T-cell (primary cell): ENCODE measurements at regions not wholly inside any gene's neighbourhood (a gene's known extent, or its start where the extent isn't known, plus 50 kb on each side); places are given as distances from the start of the nearest gene placed in this dataset.

ENCODE experiments used
- ATAC-seq, 4 experiments: fragments of 200-7000 bp in 3 of 4; fragments of 150-1000 bp in 1 of 4; cut with Tn5 transposase; replicated peaks in 1 of 4; 1 replicate in 3 of 4; 2 replicates in 1 of 4; pipeline ENCODE4 v1.10.0; 2021; ENCODE audit warnings: moderate library complexity in 3 of 4, mild to moderate bottlenecking in 2 of 4, moderate number of reproducible peaks in 1 of 4
- CTCF ChIA-PET, 2 donors: fragments of 300-600 bp; sonication (Branson Sonifier 250); formaldehyde crosslinking; loops; one replicate each; lab custom pipeline; 2022; ENCODE audit warnings: antibody characterized with exemption in 2 of 2; lab: Charles Lee
- POLR2A ChIA-PET, 2 donors: fragments of 300-600 bp; sonication (Branson Sonifier 250); formaldehyde crosslinking; loops; one replicate each; lab custom pipeline; 2022; ENCODE audit warnings: antibody characterized with exemption in 2 of 2; lab: Charles Lee
- DNase-seq, 35 experiments: peaks; one replicate each; pipeline versions ENCODE4 v3.0.0 to v3.0.0-alpha.2; 2013 to 2023
- H3K27ac ChIP-seq: one replicate; pipeline ENCODE4 v1.5.1; 2013; ENCODE audit warnings: low read length
- H3K27me3 ChIP-seq, 2 experiments: replicated peaks in 1 of 2; 1 replicate in 1 of 2; 2 replicates in 1 of 2; pipeline versions ENCODE4 v1.6.1 to v1.7.0; 2013; ENCODE audit warnings: low read length in 1 of 2, mixed read lengths in 1 of 2; ENCODE audit not compliant: control insufficient read depth in 2 of 2, insufficient read depth in 2 of 2; ENCODE audit errors: extremely low read depth in 1 of 2
- H3K36me3 ChIP-seq, 2 donors: 1 replicate in 1 of 2; 2 replicates in 1 of 2; pipeline versions ENCODE4 v1.6.1 to v1.7.0; 2013; ENCODE audit warnings: low read length in 1 of 2; ENCODE audit not compliant: control insufficient read depth in 2 of 2, insufficient read depth in 1 of 2; ENCODE audit errors: extremely low read depth in 1 of 2
- H3K4me1 ChIP-seq, 2 experiments: 1 replicate in 1 of 2; 2 replicates in 1 of 2; pipeline versions ENCODE4 v1.6.1 to v1.7.0; 2013; ENCODE audit warnings: low read length in 2 of 2, mixed read lengths in 1 of 2; ENCODE audit not compliant: insufficient read depth in 2 of 2, control insufficient read depth in 1 of 2; ENCODE audit errors: extremely low read depth in 1 of 2
- H3K4me3 ChIP-seq, 2 donors: 1 replicate in 1 of 2; 2 replicates in 1 of 2; pipeline versions ENCODE4 v1.5.1 to v1.7.0; 2013; ENCODE audit warnings: mild to moderate bottlenecking in 2 of 2, low read length in 1 of 2, moderate library complexity in 1 of 2; ENCODE audit not compliant: control insufficient read depth in 1 of 2; ENCODE audit errors: extremely low read depth in 1 of 2
- H3K9me3 ChIP-seq: 2 replicates; pipeline ENCODE4 v1.7.0; 2013
- H3K27ac Mint-ChIP-seq, 2 donors: one replicate each; pipeline ENCODE4 v1.8.0; 2020 to 2021; ENCODE audit warnings: mild to moderate bottlenecking in 2 of 2, mixed read lengths in 2 of 2
- H3K27me3 Mint-ChIP-seq, 2 donors: one replicate each; pipeline ENCODE4 v1.8.0; 2021 to 2022; ENCODE audit warnings: mixed read lengths in 2 of 2
- H3K36me3 Mint-ChIP-seq: one replicate; pipeline ENCODE4 v1.8.0; 2021; ENCODE audit warnings: mixed read lengths
- H3K4me1 Mint-ChIP-seq, 3 donors: one replicate each; pipeline ENCODE4 v1.8.0; 2020 to 2022; ENCODE audit warnings: mixed read lengths in 3 of 3, mild to moderate bottlenecking in 1 of 3
- H3K4me3 Mint-ChIP-seq, 3 donors: one replicate each; pipeline ENCODE4 v1.8.0; 2020 to 2022; ENCODE audit warnings: mild to moderate bottlenecking in 3 of 3, mixed read lengths in 3 of 3, moderate library complexity in 3 of 3
- H3K9me3 Mint-ChIP-seq, 3 donors: one replicate each; pipeline ENCODE4 v1.8.0; 2020 to 2022; ENCODE audit warnings: mixed read lengths in 3 of 3
- WGBS: methylation state at CpG from one replicate; pipeline ENCODE4 v1.1.5; 2013; ENCODE audit warnings: missing lambda C conversion rate; ENCODE audit not compliant: insufficient coverage; 5-methylcytosine and 5-hydroxymethylcytosine counted together

DNA sequence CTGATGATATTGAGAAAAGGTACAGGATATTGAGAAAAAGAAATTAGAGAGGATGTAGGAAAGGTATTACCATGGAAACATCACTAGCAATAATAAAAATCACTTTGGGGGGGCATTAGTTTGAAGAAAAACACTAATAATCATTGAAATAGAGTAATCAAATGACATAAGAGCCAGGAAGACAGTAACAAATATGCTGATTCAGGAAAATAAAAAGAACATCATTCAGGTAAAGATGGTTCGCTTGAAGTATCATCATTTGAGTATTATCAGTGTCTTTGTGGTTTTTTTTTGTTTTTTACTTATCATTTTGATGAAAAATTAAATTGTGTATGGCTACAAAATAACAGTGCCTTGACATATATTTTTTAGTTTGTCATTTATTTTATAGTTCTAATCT lies 164.5 kb downstream of the IFI44 start:
- Mint-ChIP-seq H3K27me3 (peaks cover 0 to 8% of the 10 kb centered on the region in 2 donors), H3K27ac (no peak overlapping the region), H3K36me3 (no peaks in the 10 kb centered on the region), H3K4me1 (no peaks in the 10 kb centered on the region), H3K9me3 (no peaks in the 10 kb centered on the region), H3K4me3 (no peak overlapping the region)
- H3K36me3 ChIP-seq, result no peaks in the 10 kb centered on the region
- POLR2A ChIA-PET, result no interaction called here
- no peaks in the 10 kb centered on the region for H3K27me3 ChIP-seq
- ATAC-seq, result no peak
- no peaks in the 10 kb centered on the region for H3K4me1 ChIP-seq
- CTCF ChIA-PET, result no interaction called here
- no peak overlapping the region for H3K4me3 ChIP-seq
- H3K27ac ChIP-seq, result no peak overlapping the region
- H3K9me3 ChIP-seq, result no peaks in the 10 kb centered on the region
- no peak for DNase-seq
- WGBS, result no CpG with 5 or more reads among the region's 1 CpG

DNA sequence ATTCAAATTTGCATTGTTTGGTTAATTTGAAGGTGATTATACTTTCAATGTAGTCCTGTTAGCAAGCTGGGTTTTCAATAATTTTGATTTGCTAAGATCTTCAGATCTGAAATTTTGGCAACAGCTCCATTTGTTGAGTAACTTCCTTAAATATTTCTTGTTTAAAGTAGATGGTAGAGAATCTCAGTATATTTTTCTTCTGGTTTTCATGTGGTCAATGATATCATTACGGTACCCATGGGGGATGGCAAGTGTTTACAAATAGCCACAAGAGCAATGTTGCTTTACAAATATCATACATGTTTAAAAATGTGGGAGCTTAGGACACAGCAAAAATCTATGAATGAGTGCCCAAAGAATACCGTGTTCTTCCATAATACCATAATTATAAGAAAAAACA lies 175.9 kb downstream of the IFI44 start:
- CTCF ChIA-PET, result no interaction called here
- no peak for DNase-seq
- H3K9me3 Mint-ChIP-seq, result no peaks in the 10 kb centered on the region

DNA sequence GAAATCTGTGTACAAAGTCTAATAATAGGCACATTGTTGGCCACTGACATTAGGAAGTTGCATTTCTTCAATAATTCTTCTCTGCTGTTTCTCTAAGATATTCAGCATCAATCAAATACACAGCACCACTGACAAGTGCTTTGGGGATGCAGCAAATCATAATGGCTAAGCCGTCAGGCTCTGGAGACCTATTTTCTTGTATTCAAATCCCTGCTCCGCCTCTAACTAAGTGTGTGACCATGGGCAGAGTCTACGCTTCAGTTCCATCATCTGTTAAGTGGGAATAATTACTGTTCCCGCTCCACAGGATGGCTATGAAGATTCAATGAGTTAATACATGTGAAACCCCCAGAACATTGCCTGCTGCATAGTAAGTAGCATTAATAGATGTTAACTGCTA lies 176.9 kb downstream of the ADGRL4 start:
- ChIA-PET CTCF (interaction anchor here in 1 of 2 donors (1.3 kb wide), 1 partner anchor 10 kb away, joined by 5 read pairs; no protein-coding TSS in a partner anchor), POLR2A (no interaction called here)
- no peak overlapping the region for H3K27ac ChIP-seq
- H3K4me1 ChIP-seq, result no peaks in the 10 kb centered on the region
- WGBS, result 83% methylated on average over 1 of the region's 4 CpGs
- ATAC-seq (no peak), DNase-seq (no peak)
- H3K4me3 Mint-ChIP-seq, result no peak overlapping the region
- no peaks in the 10 kb centered on the region for H3K9me3 ChIP-seq
- H3K27me3 Mint-ChIP-seq, result no peaks in the 10 kb centered on the region
- H3K9me3 Mint-ChIP-seq, result no peaks in the 10 kb centered on the region
- H3K4me1 Mint-ChIP-seq, result peaks cover 0 to 5% (median 0%) of the 10 kb centered on the region in 3 donors
- H3K27me3 ChIP-seq, result no peaks in the 10 kb centered on the region
- no peaks in the 10 kb centered on the region for H3K36me3 ChIP-seq
- H3K36me3 Mint-ChIP-seq, result no peaks in the 10 kb centered on the region
- no peak overlapping the region for H3K27ac Mint-ChIP-seq
- H3K4me3 ChIP-seq, result no peak overlapping the region

More for the DNA sequence above, 175.9 kb downstream of the IFI44 start:
- Mint-ChIP-seq H3K27me3 (peaks cover 0 to 3% of the 10 kb centered on the region in 2 donors), H3K36me3 (no peaks in the 10 kb centered on the region), H3K4me3 (no peak overlapping the region), H3K4me1 (no peaks in the 10 kb centered on the region), H3K27ac (no peak overlapping the region)
- Histone ChIP-seq H3K9me3 (no peaks in the 10 kb centered on the region), H3K27me3 (no peaks in the 10 kb centered on the region), H3K4me3 (no peak overlapping the region), H3K27ac (no peak overlapping the region), H3K4me1 (no peaks in the 10 kb centered on the region), H3K36me3 (no peaks in the 10 kb centered on the region)
- ATAC-seq, result no peak
- POLR2A ChIA-PET, result no interaction called here
- WGBS, result no CpG with 5 or more reads among the region's 2 CpGs

- ATAC-seq, result no peak
- Histone ChIP-seq H3K27ac (no peak overlapping the region), H3K4me1 (no peaks in the 10 kb centered on the region), H3K4me3 (no peak overlapping the region), H3K36me3 (no peaks in the 10 kb centered on the region), H3K9me3 (no peaks in the 10 kb centered on the region), H3K27me3 (no peaks in the 10 kb centered on the region)
- POLR2A ChIA-PET, result no interaction called here
- Mint-ChIP-seq H3K4me3 (no peak overlapping the region), H3K9me3 (no peaks in the 10 kb centered on the region), H3K27ac (no peak overlapping the region), H3K27me3 (no peaks in the 10 kb centered on the region), H3K4me1 (peaks cover 0 to 5% (median 0%) of the 10 kb centered on the region in 3 donors), H3K36me3 (no peaks in the 10 kb centered on the region)
- CTCF ChIA-PET, result no interaction called here
- DNase-seq, result no peak
- WGBS, result 80% methylated on average over 1 of the region's 1 CpG
Measured at GRCh38 chr1:78830321-78830720, 176.2 kb downstream of the ADGRL4 start.

GRCh38 chr1:78831731-78832360 lies 174.7 kb downstream of the ADGRL4 start:
- no peak for DNase-seq
- no peaks in the 10 kb centered on the region for H3K9me3 ChIP-seq
- Mint-ChIP-seq H3K4me3 (no peak overlapping the region), H3K4me1 (peaks cover 6 to 11% (median 10%) of the 10 kb centered on the region in 3 donors), H3K36me3 (no peaks in the 10 kb centered on the region), H3K27me3 (no peaks in the 10 kb centered on the region), H3K9me3 (no peaks in the 10 kb centered on the region), H3K27ac (no peak overlapping the region)
- no peaks in the 10 kb centered on the region for H3K36me3 ChIP-seq
- ChIA-PET CTCF (no interaction called here), POLR2A (no interaction called here)
- H3K4me3 ChIP-seq, result no peak overlapping the region
- H3K4me1 ChIP-seq, result peaks cover 0 to 2% of the 10 kb centered on the region in 2 experiments
- 100% methylated on average over 1 of the region's 3 CpGs for WGBS
- H3K27ac ChIP-seq, result no peak overlapping the region
- no peaks in the 10 kb centered on the region for H3K27me3 ChIP-seq
- ATAC-seq, result no peak

- ATAC-seq, result no peak
- 58% methylated on average over 3 of the region's 4 CpGs for WGBS
- Histone ChIP-seq H3K36me3 (no peaks in the 10 kb centered on the region), H3K9me3 (no peaks in the 10 kb centered on the region), H3K27ac (no peak overlapping the region), H3K27me3 (no peaks in the 10 kb centered on the region), H3K4me3 (no peak overlapping the region), H3K4me1 (peaks cover 0 to 2% of the 10 kb centered on the region in 2 experiments)
- Mint-ChIP-seq H3K4me3 (no peak overlapping the region), H3K27me3 (no peaks in the 10 kb centered on the region), H3K9me3 (no peaks in the 10 kb centered on the region), H3K36me3 (no peaks in the 10 kb centered on the region), H3K4me1 (peaks cover 12 to 18% (median 15%) of the 10 kb centered on the region in 3 donors), H3K27ac (no peak overlapping the region)
- POLR2A ChIA-PET, result no interaction called here
- CTCF ChIA-PET, result no interaction called here
- no peak for DNase-seq
Measured at GRCh38 chr1:78833491-78833890, 173.0 kb downstream of the ADGRL4 start.
